A549 (cell line): ENCODE measurements at regions not wholly inside any gene's neighbourhood (a gene's known extent, or its start where the extent isn't known, plus 50 kb on each side); places are given as distances from the start of the nearest gene placed in this dataset.

Experiments
- ATAC-seq, 2 experiments: fragments of 200-7000 bp in 1 of 2; fragments of >200 bp in 1 of 2; cut with Nextera tagmentation in 1 of 2; cut with Tn5 transposase in 1 of 2; 3 replicates each; pipeline versions ENCODE4 v1.8.0 to v1.9.1; 2018 to 2020; ENCODE audit warnings: mild to moderate bottlenecking in 1 of 2, moderate library complexity in 1 of 2
- CTCF ChIA-PET: fragments of 300-600 bp; sonication (Branson Sonifier 250); formaldehyde crosslinking; extraction: SDS; loops from one replicate; lab custom pipeline; 2021; ENCODE audit warnings: antibody characterized with exemption, inconsistent platforms; lab: Yijun Ruan, JAX
- POLR2A ChIA-PET: fragments of 350-600 bp; formaldehyde crosslinking; extraction: SDS; loops from one replicate; lab custom pipeline; 2021; ENCODE audit warnings: antibody characterized with exemption, inconsistent platforms; lab: Yijun Ruan, JAX
- DNase-seq, 2 experiments: peaks; one replicate each; pipeline versions ENCODE4 v3.0.0 to v3.0.0-alpha.2; 2011 to 2016; ENCODE audit warnings: low read depth in 1 of 2, low spot score in 1 of 2
- FAIRE-seq: peaks from 2 replicates; lab custom pipeline; 2011; peaks lifted over from hg19 to GRCh38; lab: Jason Lieb, UNC
- H3K27ac ChIP-seq, 2 experiments: fragments of >200 bp; sonication (Bioruptor Twin); formaldehyde crosslinking; 3 replicates each; pipeline ENCODE4 v1.5.1; 2016 to 2017
- H3K4me1 ChIP-seq: fragments of >200 bp; sonication (Bioruptor Twin); formaldehyde crosslinking; 3 replicates; pipeline ENCODE4 v1.6.1; 2016
- H3K4me2 ChIP-seq: fragments of >200 bp; sonication (Bioruptor Twin); formaldehyde crosslinking; 3 replicates; pipeline ENCODE4 v1.6.1; 2016
- H3K4me3 ChIP-seq: fragments of >200 bp; sonication (Bioruptor Twin); formaldehyde crosslinking; 3 replicates; pipeline ENCODE4 v1.5.1; 2016
- H3K9me3 ChIP-seq: fragments of >200 bp; sonication (Bioruptor Twin); formaldehyde crosslinking; 3 replicates; pipeline ENCODE4 v1.6.1; 2016
- CEBPB ChIP-seq, 2 experiments: fragments of >200 bp in 1 of 2; sonication (Bioruptor Twin) in 1 of 2; formaldehyde crosslinking in 1 of 2; IDR thresholded peaks; 2 replicates each; pipeline ENCODE4 v1.6.1; 2012 to 2016
- CHD4 ChIP-seq: fragments of 200-600 bp; sonication (generic); IDR thresholded peaks from 2 replicates; pipeline ENCODE4 v1.6.1; 2016; ENCODE audit warnings: antibody characterized with exemption, mild to moderate bottlenecking, borderline replicate concordance
- EHF ChIP-seq: fragments of 250-450 bp; sonication (Bioruptor Pico); IDR thresholded peaks from 2 replicates; pipeline ENCODE4 v1.5.0; 2020; ENCODE audit warnings: mild to moderate bottlenecking
- ELK1 ChIP-seq: fragments of 150-350 bp; IDR thresholded peaks from 2 replicates; pipeline ENCODE4 v1.6.1; 2014; ENCODE audit warnings: low read depth, mild to moderate bottlenecking, low read length
- ESRRA ChIP-seq: fragments of 150-350 bp; IDR thresholded peaks from 2 replicates; pipeline ENCODE4 v1.6.1; 2014; ENCODE audit warnings: mild to moderate bottlenecking, low read length, borderline replicate concordance
- FOSB ChIP-seq: fragments of 250-450 bp; sonication (Bioruptor Pico); IDR thresholded peaks from 2 replicates; pipeline ENCODE4 v1.5.0; 2020; ENCODE audit warnings: mild to moderate bottlenecking, moderate library complexity
- FOSL2 ChIP-seq, 2 experiments: fragments of 450-650 bp in 1 of 2; fragments of >200 bp in 1 of 2; sonication (Bioruptor Twin) in 1 of 2; formaldehyde crosslinking; IDR thresholded peaks; 2 replicates each; pipeline versions ENCODE4 v1.5.0 to v1.6.1; 2016 to 2020; ENCODE audit warnings: mild to moderate bottlenecking in 1 of 2, moderate library complexity in 1 of 2
- HDAC2 ChIP-seq: fragments of 200-600 bp; sonication (generic); IDR thresholded peaks from 2 replicates; pipeline ENCODE4 v1.6.1; 2016
- HOXA7 ChIP-seq: fragments of 250-450 bp; sonication (Bioruptor Pico); IDR thresholded peaks from 2 replicates; pipeline ENCODE4 v1.5.0; 2020; ENCODE audit warnings: mild to moderate bottlenecking, moderate library complexity
- HOXB13 ChIP-seq: fragments of 250-450 bp; sonication (Bioruptor Pico); IDR thresholded peaks from 2 replicates; pipeline ENCODE4 v1.5.0; 2020; ENCODE audit warnings: low read depth, mild to moderate bottlenecking, moderate library complexity
- MAFK ChIP-seq: fragments of 450-650 bp; IDR thresholded peaks from 2 replicates; pipeline ENCODE4 v1.6.1; 2014; ENCODE audit not compliant: partially characterized antibody
- NFE2L2 ChIP-seq: fragments of 150-350 bp; conservative IDR thresholded peaks from 2 replicates; pipeline ENCODE4 v1.6.1; 2014; ENCODE audit warnings: low read length
- RCOR1 ChIP-seq: fragments of 150-350 bp; IDR thresholded peaks from 2 replicates; pipeline ENCODE4 v1.6.1; 2014; ENCODE audit warnings: antibody characterized with exemption, low read length, low read depth
- REST ChIP-seq: fragments of 200-600 bp; sonication (generic); IDR thresholded peaks from 2 replicates; pipeline ENCODE4 v1.6.1; 2016; ENCODE audit warnings: antibody characterized with exemption, mild to moderate bottlenecking, moderate library complexity
- RFX5 ChIP-seq: fragments of 450-650 bp; IDR thresholded peaks from 2 replicates; pipeline ENCODE4 v1.7.1; 2014; ENCODE audit warnings: antibody characterized with exemption, mild to moderate bottlenecking, moderate library complexity
- SMC3 ChIP-seq: fragments of >200 bp; sonication (Bioruptor Twin); formaldehyde crosslinking; IDR thresholded peaks from 3 replicates; pipeline ENCODE4 v1.6.1; 2018; ENCODE audit warnings: inconsistent platforms
- TFCP2L1 ChIP-seq: fragments of 250-450 bp; sonication (Bioruptor Pico); IDR thresholded peaks from 2 replicates; pipeline ENCODE4 v1.5.0; 2021; ENCODE audit warnings: mild to moderate bottlenecking
- ZSCAN20 ChIP-seq: fragments of 250-450 bp; sonication (Bioruptor Pico); IDR thresholded peaks from 2 replicates; pipeline ENCODE4 v1.8.0; 2022; ENCODE audit warnings: mild to moderate bottlenecking, moderate library complexity
- WGBS: methylation state at CpG from one replicate; pipeline ENCODE4 v1.1.6; 2017; ENCODE audit errors: missing lambda C conversion rate; 5-methylcytosine and 5-hydroxymethylcytosine counted together
- TF ChIP-seq, protein P1 (sequence below): fragments of 250-450 bp; sonication (Bioruptor Pico); IDR thresholded peaks from 2 replicates; pipeline ENCODE4 v1.5.0; 2020; ENCODE audit warnings: low read depth, mild to moderate bottlenecking, moderate library complexity

GRCh38 chr18:48472610-48473009, 63.4 kb upstream of the ZBTB7C start:
- no peak for ATAC-seq
- H3K9me3 ChIP-seq: no peaks in the 10 kb centered on the region; the same call in 1 of the 3 replicates

GRCh38 chr18:48470484-48471180, 61.4 kb upstream of the ZBTB7C start:
- no peak overlapping the region for H3K4me3 ChIP-seq
- no peak for FAIRE-seq
- H3K9me3 ChIP-seq: no peaks in the 10 kb centered on the region
- CTCF ChIA-PET: interaction anchor here (0.6 to 1.5 kb wide), 5 partner anchors 10 to 512 kb away, joined by 3 to 5 read pairs (median 3); no protein-coding TSS in a partner anchor
- H3K4me2 ChIP-seq: no peak overlapping the region
- TF ChIP-seq, protein P1, sequence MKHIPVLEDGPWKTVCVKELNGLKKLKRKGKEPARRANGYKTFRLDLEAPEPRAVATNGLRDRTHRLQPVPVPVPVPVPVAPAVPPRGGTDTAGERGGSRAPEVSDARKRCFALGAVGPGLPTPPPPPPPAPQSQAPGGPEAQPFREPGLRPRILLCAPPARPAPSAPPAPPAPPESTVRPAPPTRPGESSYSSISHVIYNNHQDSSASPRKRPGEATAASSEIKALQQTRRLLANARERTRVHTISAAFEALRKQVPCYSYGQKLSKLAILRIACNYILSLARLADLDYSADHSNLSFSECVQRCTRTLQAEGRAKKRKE: no peak
- TF ChIP-seq RCOR1 (no peak), HOXA7 (no peak), SMC3 (no peak), FOSB (CRISPR knock-in tag) (no peak), REST (no peak)
- TF ChIP-seq, all 56 proteins: peak for 0
- no peak for DNase-seq
- Histone ChIP-seq H3K4me1 (no peaks in the 10 kb centered on the region; the same call in 2 of the 3 replicates), H3K27ac (no peak overlapping the region)
- no peak for ATAC-seq
- 80% methylated on average over 5 of the region's 5 CpGs for WGBS
- POLR2A ChIA-PET: interaction anchor here (0.7 kb wide), 1 partner anchor 482 kb away, joined by 3 read pairs; no protein-coding TSS in a partner anchor

More at GRCh38 chr18:48472610-48473009, 63.4 kb upstream of the ZBTB7C start:
- Histone ChIP-seq H3K4me2 (no peak overlapping the region), H3K4me3 (no peak overlapping the region), H3K27ac (no peak overlapping the region), H3K4me1 (peaks cover 8% of the 10 kb centered on the region)
- POLR2A ChIA-PET: no interaction called here
- CTCF ChIA-PET: interaction anchor here (0.9 to 1.0 kb wide), 2 partner anchors 11 to 184 kb away, joined by 3 read pairs; no protein-coding TSS in a partner anchor
- 72% methylated on average over 3 of the region's 3 CpGs for WGBS
- FAIRE-seq (no peak), DNase-seq (no peak)
- TF ChIP-seq HOXB13 (CRISPR knock-in tag) (no peak), HDAC2 (no peak)

GRCh38 chr18:48468151-48468550, 59.0 kb upstream of the ZBTB7C start:
- FAIRE-seq (no peak), ATAC-seq (no peak)
- TF ChIP-seq NFE2L2 (no peak), ELK1 (no peak), HOXA7 (no peak), RFX5 (no peak), TFCP2L1 (no peak), ESRRA (no peak), FOSL2 (IDR thresholded peaks at IDR 0.05) (no peak), FOSL2 (CRISPR knock-in tag; IDR thresholded peaks at IDR 0.05) (no peak), CEBPB (IDR thresholded peaks at IDR 0.05) (no peak), ZSCAN20 (CRISPR knock-in tag) (no peak), MAFK (no peak), CHD4 (no peak), EHF (CRISPR knock-in tag) (no peak)

More at GRCh38 chr18:48468151-48468550, 59.0 kb upstream of the ZBTB7C start:
- Histone ChIP-seq H3K4me3 (no peak overlapping the region), H3K9me3 (no peaks in the 10 kb centered on the region), H3K27ac (no peak overlapping the region), H3K4me2 (no peak overlapping the region), H3K4me1 (no peaks in the 10 kb centered on the region)
- POLR2A ChIA-PET: no interaction called here
- CTCF ChIA-PET: interaction anchor here (0.5 to 1.7 kb wide), 7 partner anchors 8 to 520 kb away, joined by 3 to 7 read pairs (median 4); no protein-coding TSS in a partner anchor
- WGBS: 96% methylated on average over 2 of the region's 2 CpGs
- DNase-seq: no peak
